Activated CD8-positive, alpha-beta memory T cell treated with anti-CD3 and anti-CD28 coated beads for 36 hours (primary cell): ENCODE measurements at regions not wholly inside any gene's neighbourhood (a gene's known extent, or its start where the extent isn't known, plus 50 kb on each side); places are given as distances from the start of the nearest gene placed in this dataset.
"Not testable (repeated sequence)": the region's sequence is repeated elsewhere in the genome, so short reads cannot be mapped to it uniquely, and the experiment has no call there.

ENCODE experiments used
- CTCF ChIA-PET: fragments of 350-600 bp; sonication (Branson Sonifier 250); formaldehyde crosslinking; loops from one replicate; lab custom pipeline; 2021; ENCODE audit warnings: antibody characterized with exemption; lab: Charles Lee
- POLR2A ChIA-PET: fragments of 350-600 bp; sonication (Branson Sonifier 250); formaldehyde crosslinking; loops from one replicate; lab custom pipeline; 2021; ENCODE audit warnings: antibody characterized with exemption; lab: Charles Lee

- POLR2A ChIA-PET, result no interaction called here
- CTCF ChIA-PET, result no interaction called here
Measured at GRCh38 chr15:84151205-84151931, 84.2 kb upstream of the GOLGA6L4 start.

GRCh38 chr15:84152381-84152979 is 83.1 kb upstream of the GOLGA6L4 start:
- POLR2A ChIA-PET, result not testable (repeated sequence)

GRCh38 chr15:84153655-84154140 is 81.9 kb upstream of the GOLGA6L4 start:
- POLR2A ChIA-PET, CTCF ChIA-PET: not testable (repeated sequence)

More at GRCh38 chr15:84152381-84152979, 83.1 kb upstream of the GOLGA6L4 start:
- CTCF ChIA-PET, result not testable (repeated sequence)

GRCh38 chr15:84154314-84154713 is 81.3 kb upstream of the GOLGA6L4 start:
- CTCF ChIA-PET, POLR2A ChIA-PET: not testable (repeated sequence)

- POLR2A ChIA-PET, CTCF ChIA-PET: not testable (repeated sequence)
Measured at GRCh38 chr15:84154787-84155186, 80.8 kb upstream of the GOLGA6L4 start.

- CTCF ChIA-PET, POLR2A ChIA-PET: not testable (repeated sequence)
Measured at GRCh38 chr15:84155792-84156587, 79.6 kb upstream of the GOLGA6L4 start.

- POLR2A ChIA-PET, CTCF ChIA-PET: not testable (repeated sequence)
Measured at GRCh38 chr15:84156588-84156840, 79.1 kb upstream of the GOLGA6L4 start.

- CTCF ChIA-PET, POLR2A ChIA-PET: not testable (repeated sequence)
Measured at GRCh38 chr15:84157056-84157632, 78.4 kb upstream of the GOLGA6L4 start.

GRCh38 chr15:84157857-84158256 is 77.7 kb upstream of the GOLGA6L4 start:
- CTCF ChIA-PET, POLR2A ChIA-PET: not testable (repeated sequence)

- CTCF ChIA-PET, POLR2A ChIA-PET: not testable (repeated sequence)
Measured at GRCh38 chr15:84159346-84160269, 76.0 kb upstream of the GOLGA6L4 start.

GRCh38 chr15:84164423-84165292 is 70.9 kb upstream of the GOLGA6L4 start:
- POLR2A ChIA-PET, CTCF ChIA-PET: not testable (repeated sequence)

GRCh38 chr15:84170029-84170428 is 65.5 kb upstream of the GOLGA6L4 start:
- POLR2A ChIA-PET, CTCF ChIA-PET: not testable (repeated sequence)

- CTCF ChIA-PET, POLR2A ChIA-PET: not testable (repeated sequence)
Measured at GRCh38 chr15:84173231-84173610, 62.4 kb upstream of the GOLGA6L4 start.
